ENCODE measurements at regions not wholly inside any gene's neighbourhood (a gene's known extent, or its start where the extent isn't known, plus 50 kb on each side); places are given as distances from the start of the nearest gene placed in this dataset.
"Not testable (repeated sequence)": the region's sequence is repeated elsewhere in the genome, so short reads cannot be mapped to it uniquely, and the experiment has no call there.

DNA sequence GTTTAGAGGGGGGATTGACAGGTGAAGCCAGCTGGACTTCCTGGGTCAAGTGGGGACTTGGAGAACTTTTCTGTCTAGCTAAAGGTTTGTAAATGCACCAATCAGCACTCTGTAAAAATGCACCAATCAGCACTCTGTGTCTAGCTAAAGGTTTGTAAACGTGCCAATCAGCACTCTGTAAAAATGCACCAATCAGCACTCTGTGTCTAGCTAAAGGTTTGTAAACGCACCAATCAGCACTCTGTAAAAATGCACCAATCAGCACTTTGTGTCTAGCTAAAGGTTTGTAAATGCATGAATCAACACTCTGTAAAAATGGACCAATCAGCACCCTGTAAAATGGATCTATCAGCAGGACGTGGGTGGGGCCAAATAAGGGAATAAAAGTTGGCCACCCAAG, 120.1 kb upstream of the AGTR1 start:
- TF ChIP-seq, protein P1, sequence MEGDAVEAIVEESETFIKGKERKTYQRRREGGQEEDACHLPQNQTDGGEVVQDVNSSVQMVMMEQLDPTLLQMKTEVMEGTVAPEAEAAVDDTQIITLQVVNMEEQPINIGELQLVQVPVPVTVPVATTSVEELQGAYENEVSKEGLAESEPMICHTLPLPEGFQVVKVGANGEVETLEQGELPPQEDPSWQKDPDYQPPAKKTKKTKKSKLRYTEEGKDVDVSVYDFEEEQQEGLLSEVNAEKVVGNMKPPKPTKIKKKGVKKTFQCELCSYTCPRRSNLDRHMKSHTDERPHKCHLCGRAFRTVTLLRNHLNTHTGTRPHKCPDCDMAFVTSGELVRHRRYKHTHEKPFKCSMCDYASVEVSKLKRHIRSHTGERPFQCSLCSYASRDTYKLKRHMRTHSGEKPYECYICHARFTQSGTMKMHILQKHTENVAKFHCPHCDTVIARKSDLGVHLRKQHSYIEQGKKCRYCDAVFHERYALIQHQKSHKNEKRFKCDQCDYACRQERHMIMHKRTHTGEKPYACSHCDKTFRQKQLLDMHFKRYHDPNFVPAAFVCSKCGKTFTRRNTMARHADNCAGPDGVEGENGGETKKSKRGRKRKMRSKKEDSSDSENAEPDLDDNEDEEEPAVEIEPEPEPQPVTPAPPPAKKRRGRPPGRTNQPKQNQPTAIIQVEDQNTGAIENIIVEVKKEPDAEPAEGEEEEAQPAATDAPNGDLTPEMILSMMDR (IDR thresholded peaks at IDR 0.05; ENCODE audit: poor library complexity, severe bottlenecking): not testable (repeated sequence)
- not testable (repeated sequence) for TF ChIP-seq EP300 (conservative IDR thresholded peaks at IDR 0.05; ENCODE audit: poor library complexity, severe bottlenecking); EZH2 (IDR thresholded peaks at IDR 0.05; ENCODE audit: borderline replicate concordance, insufficient read depth, low read length, poor library complexity, severe bottlenecking); RAD21 (conservative IDR thresholded peaks at IDR 0.05); POLR2AphosphoS5 (IDR thresholded peaks at IDR 0.05); TAF1 (IDR thresholded peaks at IDR 0.05; ENCODE audit: low read depth)
